ENCODE measurements at regions not wholly inside any gene's neighbourhood (a gene's known extent, or its start where the extent isn't known, plus 50 kb on each side); places are given as distances from the start of the nearest gene placed in this dataset.

DNA sequence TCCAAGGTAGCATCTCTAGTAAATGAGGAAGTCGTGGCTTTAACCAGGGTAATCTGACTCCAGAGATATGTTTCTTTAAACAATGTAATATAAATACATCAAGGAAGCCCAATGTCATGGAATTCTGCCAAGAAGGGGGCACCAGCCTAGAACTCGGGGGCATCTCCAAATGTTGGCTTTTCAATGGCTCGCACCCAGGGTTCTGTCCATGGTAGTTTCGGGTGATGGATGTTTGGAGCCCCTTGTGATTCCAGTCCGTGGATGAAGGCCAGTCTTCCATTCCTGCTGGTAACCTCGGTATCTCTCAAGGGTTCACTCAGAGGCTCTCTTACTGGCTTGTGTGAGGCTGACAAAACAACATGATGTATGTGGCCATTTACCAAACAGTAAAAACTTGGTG, 91.7 kb upstream of the SPHKAP start:
- no peak for FAIRE-seq

GRCh38 chr2:228269351-228269750, 87.9 kb upstream of the SPHKAP start:
- FAIRE-seq, result no peak

DNA sequence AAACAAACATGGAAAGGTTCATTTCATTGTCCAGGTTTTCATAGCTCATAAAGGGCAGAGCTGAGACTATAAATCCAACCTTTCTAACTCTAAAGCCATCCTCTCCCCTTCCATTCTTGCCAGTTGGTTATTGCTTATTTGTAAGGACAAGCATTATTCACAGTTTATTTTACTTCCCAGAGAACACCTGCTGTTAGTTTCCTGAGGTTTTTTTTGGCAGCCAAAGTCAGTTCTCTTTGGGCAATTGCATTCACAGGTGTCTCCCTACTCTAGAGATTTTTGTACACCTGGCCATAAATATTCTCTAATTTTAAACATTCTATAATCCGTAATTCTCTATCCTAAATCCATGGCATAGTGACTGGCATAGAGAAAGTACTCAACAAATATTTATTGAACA, 87.3 kb upstream of the SPHKAP start:
- FAIRE-seq, result no peak

GRCh38 chr2:228268301-228268700, 86.8 kb upstream of the SPHKAP start:
- FAIRE-seq, result no peak

GRCh38 chr2:228263156-228263555, 81.7 kb upstream of the SPHKAP start:
- FAIRE-seq, result no peak

DNA sequence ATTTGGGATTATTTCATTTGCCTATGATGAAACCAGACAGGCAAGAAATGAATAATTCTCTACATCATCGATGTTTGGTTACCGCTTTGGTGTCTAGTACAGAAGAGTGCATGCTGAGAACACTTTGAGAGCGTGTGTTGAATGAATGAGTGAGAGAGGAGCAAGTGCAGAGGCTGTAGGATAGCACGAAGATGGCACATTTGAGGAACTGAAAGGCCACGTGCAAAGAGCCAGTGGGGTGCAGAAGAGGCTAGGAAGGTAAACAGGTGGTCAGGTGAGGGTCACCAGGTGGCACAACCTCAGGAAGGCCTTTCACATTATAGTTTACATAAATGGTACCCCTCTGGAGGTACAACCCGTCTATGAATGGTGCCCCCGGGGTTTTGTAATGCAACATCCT, 80.1 kb upstream of the SPHKAP start:
- no peak for FAIRE-seq

- no peak for FAIRE-seq
Measured at GRCh38 chr2:228257379-228257778, 75.9 kb upstream of the SPHKAP start.

DNA sequence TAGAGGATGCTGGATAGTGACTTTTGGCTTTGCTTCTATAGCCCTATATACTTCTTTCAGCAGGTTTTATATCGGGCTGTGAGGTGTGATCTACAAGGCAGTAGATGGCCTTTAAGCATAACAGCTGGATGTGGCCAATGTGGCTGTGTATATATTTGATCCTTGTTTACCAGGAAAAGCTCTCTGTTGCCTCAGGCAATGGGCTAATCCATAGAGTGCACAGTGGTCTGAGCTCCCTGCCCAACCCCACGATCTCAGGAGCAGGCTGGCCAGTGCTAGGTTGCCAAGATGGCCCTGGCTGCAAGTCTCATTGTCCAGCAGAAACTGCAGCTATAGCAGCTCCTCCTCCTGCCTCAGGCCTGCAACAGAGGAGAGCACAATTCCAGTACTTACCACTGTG, 72.3 kb upstream of the SPHKAP start:
- no peak for FAIRE-seq

DNA sequence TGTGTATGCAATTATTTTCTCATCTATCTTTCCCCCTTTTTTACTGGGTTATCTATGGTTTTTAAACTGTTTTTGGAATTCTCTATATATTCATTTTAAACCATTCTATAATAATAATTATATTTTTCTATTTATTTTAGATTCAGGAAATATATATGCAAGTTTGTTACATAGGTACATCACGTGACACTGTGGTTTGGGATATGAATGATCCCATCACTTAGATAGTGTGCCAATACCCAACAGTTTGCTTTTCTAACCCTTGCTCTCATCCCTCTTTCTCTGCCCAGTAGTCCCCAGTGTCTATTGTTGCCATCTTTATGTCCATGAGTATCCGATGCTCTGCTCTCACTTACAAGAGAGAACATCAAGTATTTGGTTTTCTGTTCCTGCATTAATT, 65.8 kb upstream of the SPHKAP start:
- no peak for FAIRE-seq

- FAIRE-seq, result no peak
Measured at GRCh38 chr2:228245601-228246000, 64.1 kb upstream of the SPHKAP start.

DNA sequence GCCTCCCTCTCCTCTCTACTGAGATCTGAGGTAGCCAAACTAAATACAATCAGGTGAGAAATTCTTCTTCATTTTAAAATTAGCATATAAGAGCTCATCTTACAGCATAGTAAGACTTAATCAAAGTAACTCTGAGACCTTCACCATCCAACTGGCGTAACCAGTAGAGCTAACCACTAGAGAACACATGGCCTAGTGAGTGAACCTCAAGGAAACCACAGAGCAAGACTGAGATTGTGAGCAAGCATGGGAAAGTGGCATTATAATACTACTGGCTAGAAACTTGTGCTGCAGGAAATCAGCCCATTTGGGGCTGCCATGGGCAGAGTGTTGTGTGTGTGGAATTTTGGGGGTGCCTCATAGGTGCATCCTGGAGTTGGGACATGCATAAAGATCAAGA, 61.1 kb upstream of the SPHKAP start:
- no peak for FAIRE-seq

DNA sequence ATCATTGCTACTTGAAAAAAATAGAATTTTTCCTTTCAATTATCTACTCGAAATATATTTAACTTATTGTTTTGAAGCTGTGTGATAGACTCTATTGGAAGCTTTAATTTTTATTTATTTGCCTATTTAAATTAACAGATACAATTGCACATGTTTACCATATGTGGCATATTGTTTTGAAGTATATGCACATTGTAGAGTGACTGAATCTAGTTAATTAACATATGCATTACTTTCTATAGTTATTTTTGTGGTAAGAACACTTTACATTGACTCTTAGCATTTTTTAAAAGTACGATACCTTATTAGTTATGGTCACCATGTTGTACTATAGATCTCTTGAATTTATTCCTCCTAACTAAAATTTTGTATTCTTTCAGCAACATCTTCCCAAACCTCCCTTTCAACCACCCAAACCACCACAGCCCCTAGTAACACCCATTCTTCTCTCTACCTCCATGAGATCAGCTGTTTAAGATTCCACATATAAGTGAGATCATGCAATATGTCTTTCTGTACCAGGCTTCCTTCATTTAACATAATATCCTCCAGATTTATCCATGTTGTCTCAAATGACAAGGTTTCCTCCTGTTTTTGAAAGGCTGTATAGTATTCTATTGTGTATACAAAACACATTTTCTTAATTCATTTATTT, 58.5 kb upstream of the SPHKAP start:
- FAIRE-seq, result no peak

GRCh38 chr2:228239207-228239906, 57.9 kb upstream of the SPHKAP start:
- no peak for FAIRE-seq

Data from G401.6 (cell line).